Upper lobe of left lung (tissue), 4 donors: ENCODE measurements at regions not wholly inside any gene's neighbourhood (a gene's known extent, or its start where the extent isn't known, plus 50 kb on each side); places are given as distances from the start of the nearest gene placed in this dataset.

Source experiments
- POLR2A ChIP-seq, 4 donors: fragments of 450-650 bp; IDR thresholded peaks; one replicate each; pipeline ENCODE4 v1.5.1; 2016 to 2017; ENCODE audit warnings: antibody characterized with exemption in 4 of 4, mild to moderate bottlenecking in 2 of 4
- POLR2AphosphoS5 ChIP-seq, 2 donors: sonication (generic); formaldehyde crosslinking; IDR thresholded peaks; one replicate each; pipeline ENCODE4 v1.5.1; 2017; ENCODE audit warnings: antibody characterized with exemption in 2 of 2
- TF ChIP-seq, protein P1 (sequence below), 6 experiments: fragments of 450-650 bp in 4 of 6; fragments of 200-600 bp in 2 of 6; sonication (generic) in 2 of 6; IDR thresholded peaks; one replicate each; pipeline ENCODE4 v1.5.1; 2016 to 2019; ENCODE audit warnings: antibody characterized with exemption in 6 of 6

DNA sequence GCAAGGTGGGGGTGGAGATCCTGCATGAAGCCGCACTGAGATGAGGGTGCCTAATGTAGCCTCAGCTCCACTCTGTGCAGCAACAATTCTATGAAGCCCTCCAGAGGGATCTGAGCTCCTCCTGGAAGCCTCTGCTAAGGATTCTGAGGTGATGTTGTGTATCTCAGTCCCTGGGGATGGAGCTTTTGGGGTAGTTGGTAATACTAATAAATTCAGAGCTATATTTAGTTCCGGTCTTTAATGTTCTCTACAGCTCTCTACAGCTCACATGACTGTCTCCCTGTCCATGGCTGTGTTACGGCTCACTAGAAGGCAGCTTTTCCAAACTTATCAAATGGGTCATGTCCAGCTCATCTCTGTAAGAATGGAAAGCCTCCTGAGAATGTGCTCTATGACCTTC lies 93.4 kb downstream of the ISX start:
- TF ChIP-seq, protein P1, sequence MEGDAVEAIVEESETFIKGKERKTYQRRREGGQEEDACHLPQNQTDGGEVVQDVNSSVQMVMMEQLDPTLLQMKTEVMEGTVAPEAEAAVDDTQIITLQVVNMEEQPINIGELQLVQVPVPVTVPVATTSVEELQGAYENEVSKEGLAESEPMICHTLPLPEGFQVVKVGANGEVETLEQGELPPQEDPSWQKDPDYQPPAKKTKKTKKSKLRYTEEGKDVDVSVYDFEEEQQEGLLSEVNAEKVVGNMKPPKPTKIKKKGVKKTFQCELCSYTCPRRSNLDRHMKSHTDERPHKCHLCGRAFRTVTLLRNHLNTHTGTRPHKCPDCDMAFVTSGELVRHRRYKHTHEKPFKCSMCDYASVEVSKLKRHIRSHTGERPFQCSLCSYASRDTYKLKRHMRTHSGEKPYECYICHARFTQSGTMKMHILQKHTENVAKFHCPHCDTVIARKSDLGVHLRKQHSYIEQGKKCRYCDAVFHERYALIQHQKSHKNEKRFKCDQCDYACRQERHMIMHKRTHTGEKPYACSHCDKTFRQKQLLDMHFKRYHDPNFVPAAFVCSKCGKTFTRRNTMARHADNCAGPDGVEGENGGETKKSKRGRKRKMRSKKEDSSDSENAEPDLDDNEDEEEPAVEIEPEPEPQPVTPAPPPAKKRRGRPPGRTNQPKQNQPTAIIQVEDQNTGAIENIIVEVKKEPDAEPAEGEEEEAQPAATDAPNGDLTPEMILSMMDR (IDR thresholded peaks at IDR 0.05) = no peak
- TF ChIP-seq POLR2A (IDR thresholded peaks at IDR 0.05) (no peak), POLR2AphosphoS5 (IDR thresholded peaks at IDR 0.05) (no peak)
